VCaP (cell line): ENCODE measurements at regions not wholly inside any gene's neighbourhood (a gene's known extent, or its start where the extent isn't known, plus 50 kb on each side); places are given as distances from the start of the nearest gene placed in this dataset.

Experiments
- H3K27ac ChIP-seq: fragments of 450-650 bp; 2 replicates; pipeline ENCODE4 v1.5.1; 2017
- TF ChIP-seq, protein P1 (sequence below): fragments of 450-650 bp; conservative IDR thresholded peaks from 2 replicates; pipeline ENCODE4 v1.5.1; 2017; ENCODE audit warnings: mild to moderate bottlenecking, moderate library complexity

DNA sequence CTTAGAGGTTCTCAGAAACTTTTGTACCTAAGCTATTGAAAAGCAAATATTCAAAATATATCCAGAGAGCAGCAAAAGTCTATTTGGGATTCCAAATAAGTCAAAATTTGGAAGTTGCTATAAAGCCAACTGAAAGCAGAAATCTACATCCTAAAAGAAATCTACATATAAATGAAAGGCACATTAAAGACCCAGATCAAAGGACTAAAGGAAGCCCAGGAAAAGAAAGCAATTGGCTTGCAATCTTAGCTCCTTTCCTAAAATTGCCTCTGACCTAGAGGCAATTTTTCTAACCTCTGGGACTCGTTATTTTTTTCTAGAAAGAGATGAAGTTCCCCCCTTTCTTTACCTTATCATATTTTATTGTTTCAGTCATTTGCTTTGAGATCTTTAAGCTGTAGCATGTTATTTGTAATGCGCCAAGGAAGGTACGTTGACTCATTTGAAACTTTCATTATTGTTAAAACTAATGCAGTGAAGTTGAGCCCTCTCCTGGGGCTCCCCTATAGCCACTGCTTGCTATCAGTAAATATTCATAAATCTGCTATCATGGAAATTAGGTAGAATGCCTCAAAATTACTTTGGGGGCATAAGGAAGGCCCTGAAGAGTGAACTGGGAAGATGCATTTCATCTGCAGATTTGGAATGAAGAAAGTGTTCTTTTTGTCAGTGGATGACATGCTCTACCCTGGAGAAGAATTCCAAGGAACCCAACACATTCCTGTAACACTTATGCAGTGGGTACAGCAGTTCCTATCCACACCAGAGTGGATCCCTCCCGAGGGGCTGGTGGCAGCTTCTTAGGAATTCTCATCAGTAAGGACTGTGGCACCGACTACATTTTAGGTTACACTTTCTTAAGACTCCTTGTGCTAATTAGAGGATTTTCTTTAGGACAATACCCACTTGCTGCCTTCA is 177.8 kb upstream of the IGFBP7 start:
- no peak overlapping the region for H3K27ac ChIP-seq

GRCh38 chr4:57282933-57283310 is 172.7 kb upstream of the IGFBP7 start:
- TF ChIP-seq, protein P1, sequence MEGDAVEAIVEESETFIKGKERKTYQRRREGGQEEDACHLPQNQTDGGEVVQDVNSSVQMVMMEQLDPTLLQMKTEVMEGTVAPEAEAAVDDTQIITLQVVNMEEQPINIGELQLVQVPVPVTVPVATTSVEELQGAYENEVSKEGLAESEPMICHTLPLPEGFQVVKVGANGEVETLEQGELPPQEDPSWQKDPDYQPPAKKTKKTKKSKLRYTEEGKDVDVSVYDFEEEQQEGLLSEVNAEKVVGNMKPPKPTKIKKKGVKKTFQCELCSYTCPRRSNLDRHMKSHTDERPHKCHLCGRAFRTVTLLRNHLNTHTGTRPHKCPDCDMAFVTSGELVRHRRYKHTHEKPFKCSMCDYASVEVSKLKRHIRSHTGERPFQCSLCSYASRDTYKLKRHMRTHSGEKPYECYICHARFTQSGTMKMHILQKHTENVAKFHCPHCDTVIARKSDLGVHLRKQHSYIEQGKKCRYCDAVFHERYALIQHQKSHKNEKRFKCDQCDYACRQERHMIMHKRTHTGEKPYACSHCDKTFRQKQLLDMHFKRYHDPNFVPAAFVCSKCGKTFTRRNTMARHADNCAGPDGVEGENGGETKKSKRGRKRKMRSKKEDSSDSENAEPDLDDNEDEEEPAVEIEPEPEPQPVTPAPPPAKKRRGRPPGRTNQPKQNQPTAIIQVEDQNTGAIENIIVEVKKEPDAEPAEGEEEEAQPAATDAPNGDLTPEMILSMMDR = no peak
- no peak overlapping the region for H3K27ac ChIP-seq

More for the DNA sequence above, 177.8 kb upstream of the IGFBP7 start:
- TF ChIP-seq, protein P1 = no peak

DNA sequence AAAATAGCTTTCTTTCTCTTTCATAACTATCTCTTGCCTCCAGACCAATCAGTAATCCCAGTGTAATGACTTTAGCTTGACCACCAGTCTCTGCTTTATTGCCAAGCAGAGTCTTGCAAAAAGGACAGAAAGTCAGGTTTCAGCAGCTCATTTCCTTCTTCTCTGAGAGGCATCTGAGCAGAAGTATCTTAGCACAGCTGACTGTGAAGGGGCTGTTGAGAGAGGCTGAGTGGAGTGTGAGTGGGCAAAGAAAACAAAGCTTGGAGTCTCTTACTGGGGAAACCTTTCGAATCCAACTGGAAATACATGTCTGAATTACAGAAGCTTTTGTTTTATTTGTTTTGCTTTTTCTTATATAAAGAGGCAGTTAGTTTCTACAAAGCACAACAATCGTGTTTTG is 170.3 kb upstream of the IGFBP7 start:
- H3K27ac ChIP-seq = no peak overlapping the region
- TF ChIP-seq, protein P1 = no peak

DNA sequence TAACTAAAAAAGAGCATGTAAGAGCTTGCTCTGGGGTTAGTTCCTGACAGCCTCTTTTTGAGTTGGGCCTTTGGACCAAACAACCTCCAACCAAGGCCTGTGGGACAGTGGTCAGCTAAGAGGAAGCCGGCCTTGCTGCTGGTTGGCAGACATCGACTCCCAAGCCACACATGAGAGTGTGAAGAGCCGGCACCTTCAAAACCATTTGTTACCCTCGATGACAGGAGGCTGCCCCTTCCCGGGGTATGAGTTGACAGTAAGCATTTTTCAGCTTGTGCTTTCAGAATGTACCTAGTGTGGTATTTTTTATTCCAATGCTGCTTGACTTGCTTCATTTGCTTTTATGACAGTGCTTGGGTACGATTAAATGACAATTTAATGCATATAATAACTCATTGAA is 168.6 kb upstream of the IGFBP7 start:
- TF ChIP-seq, protein P1 = no peak
- H3K27ac ChIP-seq = no peak overlapping the region

DNA sequence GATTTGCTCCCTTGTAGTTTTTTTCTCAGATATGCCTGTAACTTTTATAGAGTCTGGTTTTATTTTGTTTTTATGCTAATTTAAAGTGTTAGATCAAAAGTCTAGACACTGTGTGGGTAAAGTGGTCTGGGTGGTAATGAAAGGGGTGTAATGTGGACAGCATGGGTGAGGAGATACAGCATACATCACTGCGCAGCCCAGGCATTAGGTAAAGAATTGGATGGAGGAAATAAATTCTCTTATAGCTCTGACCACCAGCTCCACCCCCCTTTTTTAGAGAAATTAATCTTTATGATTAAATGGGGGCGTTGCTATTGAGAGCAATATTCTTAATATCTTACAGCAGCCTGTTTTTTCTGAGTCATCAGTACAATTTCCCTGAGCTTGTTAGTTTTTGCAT is 163.9 kb upstream of the IGFBP7 start:
- TF ChIP-seq, protein P1 = no peak
- H3K27ac ChIP-seq = no peak overlapping the region

DNA sequence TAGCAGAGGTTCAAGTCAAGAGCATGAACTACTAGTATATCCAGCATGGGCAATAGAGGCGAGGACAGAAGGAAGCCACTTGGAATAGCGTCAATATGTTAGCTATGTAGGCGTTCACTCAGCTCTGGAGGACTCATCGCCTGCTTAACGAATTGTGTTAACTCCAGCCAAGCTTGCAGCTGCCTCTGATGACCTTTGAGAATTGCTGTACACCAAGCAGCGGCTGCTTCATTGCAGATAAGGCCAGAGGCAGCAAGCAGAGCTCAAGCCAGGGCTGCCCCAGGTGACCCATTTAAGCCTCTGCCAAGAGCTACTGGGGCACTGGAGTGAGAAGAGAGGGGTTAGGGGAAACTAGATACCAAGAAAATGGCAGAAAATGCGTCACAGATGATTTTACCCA is 160.2 kb upstream of the IGFBP7 start:
- TF ChIP-seq, protein P1 = no peak
- no peak overlapping the region for H3K27ac ChIP-seq

DNA sequence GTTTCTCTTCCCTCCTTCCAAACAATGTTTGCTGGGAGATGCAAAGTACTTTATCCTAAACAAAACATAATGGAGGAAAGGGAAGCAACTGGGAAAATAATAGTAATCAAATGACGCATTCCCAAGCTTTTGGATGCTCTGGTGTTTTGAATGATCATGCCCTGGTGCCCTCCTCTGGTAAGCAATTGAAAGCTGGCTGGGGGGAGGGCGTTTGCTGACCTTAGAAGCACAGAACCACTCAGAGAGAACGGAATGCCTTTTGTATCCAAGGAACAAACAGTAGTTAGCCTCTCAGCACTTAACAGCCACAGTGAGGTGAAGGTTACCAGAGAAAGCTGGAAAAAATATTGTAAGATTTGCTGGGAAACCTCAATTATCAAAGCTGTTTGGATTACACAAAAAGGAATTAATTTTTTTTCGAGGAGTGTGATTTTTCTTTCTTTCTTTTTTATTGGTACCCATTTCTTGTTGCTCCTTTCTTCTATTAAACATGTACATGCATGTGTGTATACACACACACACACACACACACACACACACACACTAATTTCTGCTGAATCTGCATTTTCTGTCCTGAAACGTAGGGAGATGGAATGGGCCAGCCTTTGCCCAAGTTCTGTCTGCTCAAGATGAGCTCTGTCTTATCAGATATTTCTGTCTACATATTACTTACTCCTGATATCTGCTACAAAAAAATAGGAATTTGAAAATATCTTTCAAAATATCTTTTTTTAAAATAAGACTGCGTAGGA is 155.8 kb upstream of the IGFBP7 start:
- no peak overlapping the region for H3K27ac ChIP-seq
- TF ChIP-seq, protein P1 = no peak
